HEK293T (cell line): ENCODE measurements at regions not wholly inside any gene's neighbourhood (a gene's known extent, or its start where the extent isn't known, plus 50 kb on each side); places are given as distances from the start of the nearest gene placed in this dataset.

Experiments
- BHLHE40 ChIP-seq: fragments of 450-650 bp; IDR thresholded peaks from 2 replicates; pipeline ENCODE4 v1.6.1; 2016; ENCODE audit warnings: mild to moderate bottlenecking, moderate library complexity, borderline replicate concordance
- FOXM1 ChIP-seq: fragments of 450-650 bp; IDR thresholded peaks from 2 replicates; pipeline ENCODE4 v1.6.1; 2017; ENCODE audit warnings: mild to moderate bottlenecking, borderline replicate concordance

- TF ChIP-seq BHLHE40 (no peak), FOXM1 (no peak)
These were observed 57.0 kb upstream of the CDCA7L start for GRCh38 chr7:22002726-22003125.
